ENCODE measurements at regions not wholly inside any gene's neighbourhood (a gene's known extent, or its start where the extent isn't known, plus 50 kb on each side); places are given as distances from the start of the nearest gene placed in this dataset.
"Not testable (repeated sequence)": the region's sequence is repeated elsewhere in the genome, so short reads cannot be mapped to it uniquely, and the experiment has no call there.

- DNase-seq (ENCODE audit: low read depth): no peak
Observed at GRCh38 chr5:154620411-154620810, 134.8 kb upstream of the LARP1 start.

- DNase-seq (ENCODE audit: low read depth): peak; percentile 20
Observed at GRCh38 chr5:154618696-154619095, 136.5 kb upstream of the LARP1 start.

- DNase-seq (ENCODE audit: low read depth): no peak
Observed at GRCh38 chr5:154614595-154614994, 136.6 kb upstream of the HAND1 start.

- DNase-seq (ENCODE audit: low read depth): no peak
Observed at GRCh38 chr5:154614125-154614524, 136.1 kb upstream of the HAND1 start.

GRCh38 chr5:154612666-154613065 lies 134.6 kb upstream of the HAND1 start:
- no peak for DNase-seq (ENCODE audit: low read depth)

- DNase-seq (ENCODE audit: low read depth): peak; percentile 31
Observed at GRCh38 chr5:154611341-154611767, 133.3 kb upstream of the HAND1 start.

GRCh38 chr5:154610321-154611154 lies 132.5 kb upstream of the HAND1 start:
- DNase-seq (ENCODE audit: low read depth): peak; percentile 66

GRCh38 chr5:154609251-154609650 lies 131.2 kb upstream of the HAND1 start:
- no peak for DNase-seq (ENCODE audit: low read depth)

GRCh38 chr5:154608531-154609011 lies 130.5 kb upstream of the HAND1 start:
- no peak for DNase-seq (ENCODE audit: low read depth)

GRCh38 chr5:154607746-154608145 lies 129.7 kb upstream of the HAND1 start:
- no peak for DNase-seq (ENCODE audit: low read depth)

GRCh38 chr5:154606246-154606645 lies 128.2 kb upstream of the HAND1 start:
- DNase-seq (ENCODE audit: low read depth): no peak

- DNase-seq (ENCODE audit: low read depth): peak; percentile 18
Observed at GRCh38 chr5:154603953-154604679, 126.1 kb upstream of the HAND1 start.

GRCh38 chr5:154603485-154603884 lies 125.5 kb upstream of the HAND1 start:
- no peak for DNase-seq (ENCODE audit: low read depth)

- no peak for DNase-seq (ENCODE audit: low read depth)
Observed at GRCh38 chr5:154603011-154603410, 125.0 kb upstream of the HAND1 start.

GRCh38 chr5:154601014-154601413 lies 123.0 kb upstream of the HAND1 start:
- no peak for DNase-seq (ENCODE audit: low read depth)

- no peak for DNase-seq (ENCODE audit: low read depth)
Observed at GRCh38 chr5:154598021-154598420, 120.0 kb upstream of the HAND1 start.

- not testable (repeated sequence) for DNase-seq (ENCODE audit: low read depth)
Observed at GRCh38 chr5:154596844-154597243, 118.8 kb upstream of the HAND1 start.

- DNase-seq (ENCODE audit: low read depth): no peak
Observed at GRCh38 chr5:154595662-154596061, 117.6 kb upstream of the HAND1 start.

- DNase-seq (ENCODE audit: low read depth): no peak
Observed at GRCh38 chr5:154593796-154594195, 115.8 kb upstream of the HAND1 start.

- DNase-seq (ENCODE audit: low read depth): peak; percentile 78
Observed at GRCh38 chr5:154593071-154593470, 115.0 kb upstream of the HAND1 start.

GRCh38 chr5:154590093-154590724 lies 112.2 kb upstream of the HAND1 start:
- no peak for DNase-seq (ENCODE audit: low read depth)

GRCh38 chr5:154589511-154589910 lies 111.5 kb upstream of the HAND1 start:
- DNase-seq (ENCODE audit: low read depth): no peak
